ENCODE measurements at regions not wholly inside any gene's neighbourhood (a gene's known extent, or its start where the extent isn't known, plus 50 kb on each side); places are given as distances from the start of the nearest gene placed in this dataset.
"Not testable (repeated sequence)": the region's sequence is repeated elsewhere in the genome, so short reads cannot be mapped to it uniquely, and the experiment has no call there.

GRCh38 chr20:53856300-53857295 lies 213.8 kb downstream of the BCAS1 start:
- DNase-seq (ENCODE audit: low read depth), result no peak

- DNase-seq (ENCODE audit: low read depth), result no peak
Observed at GRCh38 chr20:53855733-53856132, 214.7 kb downstream of the BCAS1 start.

- not testable (repeated sequence) for DNase-seq (ENCODE audit: low read depth)
Observed at GRCh38 chr20:53854609-53854926, 215.8 kb downstream of the BCAS1 start.

GRCh38 chr20:53853111-53853713 lies 217.2 kb downstream of the BCAS1 start:
- DNase-seq (ENCODE audit: low read depth), result no peak

GRCh38 chr20:53852691-53853090 lies 217.7 kb downstream of the BCAS1 start:
- no peak for DNase-seq (ENCODE audit: low read depth)

GRCh38 chr20:53852014-53852413 lies 218.4 kb downstream of the BCAS1 start:
- DNase-seq (ENCODE audit: low read depth), result no peak

GRCh38 chr20:53850319-53850718 lies 220.1 kb downstream of the BCAS1 start:
- DNase-seq (ENCODE audit: low read depth), result no peak

GRCh38 chr20:53849471-53850059 lies 220.8 kb downstream of the BCAS1 start:
- no peak for DNase-seq (ENCODE audit: low read depth)

GRCh38 chr20:53848304-53848703 lies 222.1 kb downstream of the BCAS1 start:
- no peak for DNase-seq (ENCODE audit: low read depth)

GRCh38 chr20:53847837-53848170 lies 222.6 kb downstream of the BCAS1 start:
- DNase-seq (ENCODE audit: low read depth), result no peak

GRCh38 chr20:53847139-53847836 lies 223.1 kb downstream of the BCAS1 start:
- DNase-seq (ENCODE audit: low read depth), result no peak

GRCh38 chr20:53846640-53847039 lies 223.8 kb downstream of the BCAS1 start:
- DNase-seq (ENCODE audit: low read depth), result no peak

GRCh38 chr20:53845980-53846379 lies 224.4 kb downstream of the BCAS1 start:
- no peak for DNase-seq (ENCODE audit: low read depth)

GRCh38 chr20:53844259-53844658 lies 226.1 kb downstream of the BCAS1 start:
- no peak for DNase-seq (ENCODE audit: low read depth)

- DNase-seq (ENCODE audit: low read depth), result no peak
Observed at GRCh38 chr20:53843645-53844044, 226.7 kb downstream of the BCAS1 start.

- no peak for DNase-seq (ENCODE audit: low read depth)
Observed at GRCh38 chr20:53842301-53843099, 227.9 kb downstream of the BCAS1 start.

- DNase-seq (ENCODE audit: low read depth), result no peak
Observed at GRCh38 chr20:53841741-53842140, 228.7 kb downstream of the BCAS1 start.

GRCh38 chr20:53840532-53840931 lies 229.9 kb downstream of the BCAS1 start:
- no peak for DNase-seq (ENCODE audit: low read depth)

GRCh38 chr20:53839423-53840176 lies 230.8 kb downstream of the BCAS1 start:
- no peak for DNase-seq (ENCODE audit: low read depth)

- no peak for DNase-seq (ENCODE audit: low read depth)
Observed at GRCh38 chr20:53838311-53838868, 232.0 kb downstream of the BCAS1 start.

All from fibroblast of gingiva (primary cell).